ENCODE measurements at regions not wholly inside any gene's neighbourhood (a gene's known extent, or its start where the extent isn't known, plus 50 kb on each side); places are given as distances from the start of the nearest gene placed in this dataset.

DNA sequence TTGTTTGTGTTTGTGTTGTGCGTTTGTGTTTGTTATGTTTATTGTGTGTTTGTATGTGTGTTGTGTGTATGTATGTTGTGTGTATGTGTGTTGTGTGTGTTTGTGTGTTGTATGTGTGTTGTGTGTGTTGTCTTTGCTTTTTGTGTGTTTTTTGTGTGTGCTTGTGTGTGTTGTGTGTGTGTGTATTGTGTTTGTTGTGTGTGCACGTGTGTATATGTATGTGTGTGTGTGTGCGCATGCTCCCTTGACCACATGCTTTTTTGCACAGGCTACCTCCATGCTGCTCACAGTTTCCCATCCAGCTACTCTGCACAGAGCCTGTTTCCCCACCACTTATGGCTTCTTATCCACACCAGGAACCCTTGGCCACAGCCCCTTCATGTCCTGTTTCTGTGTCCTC, 720.0 kb upstream of the ADAMTS16 start:
- no peak for DNase-seq

- no peak for DNase-seq
Measured at GRCh38 chr5:4420681-4421080, 719.4 kb upstream of the ADAMTS16 start.

DNA sequence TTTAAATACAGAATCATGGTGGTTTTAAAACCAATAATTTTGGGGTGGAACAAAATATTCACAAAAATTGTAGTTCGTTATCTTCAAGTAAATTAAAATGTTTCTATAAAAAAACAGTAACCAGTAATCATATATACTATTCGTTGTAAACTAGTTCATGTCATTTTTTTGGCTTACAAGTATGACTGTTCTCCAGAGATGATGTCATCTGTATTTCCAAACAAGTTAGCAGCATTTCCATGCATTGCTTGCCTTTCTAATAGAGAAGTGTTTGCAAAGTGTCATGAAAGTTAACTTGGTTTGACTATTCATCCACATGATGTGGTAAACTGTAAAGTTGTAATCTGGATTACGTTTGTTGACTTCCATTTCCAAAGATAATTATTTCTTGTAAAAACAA, 717.9 kb upstream of the ADAMTS16 start:
- no peak for DNase-seq

DNA sequence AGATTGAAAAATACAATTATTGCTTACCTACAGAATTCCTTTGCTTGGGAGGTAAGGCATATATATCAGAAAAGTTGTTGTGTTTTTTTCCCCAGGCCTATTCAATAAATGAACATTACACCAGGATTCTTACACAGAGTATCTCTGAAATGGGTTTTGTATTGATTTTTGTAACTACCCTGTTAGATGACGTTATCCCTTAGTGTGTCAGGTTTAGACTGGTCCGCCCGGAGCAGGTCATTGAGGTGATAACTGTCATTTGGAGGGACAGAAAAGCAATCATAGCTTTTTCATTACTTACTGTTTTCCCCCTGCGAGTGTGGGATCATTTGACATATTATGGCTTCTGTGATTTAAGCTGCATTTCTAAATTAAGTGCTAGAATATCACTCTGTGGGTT, 715.2 kb upstream of the ADAMTS16 start:
- no peak for DNase-seq

DNA sequence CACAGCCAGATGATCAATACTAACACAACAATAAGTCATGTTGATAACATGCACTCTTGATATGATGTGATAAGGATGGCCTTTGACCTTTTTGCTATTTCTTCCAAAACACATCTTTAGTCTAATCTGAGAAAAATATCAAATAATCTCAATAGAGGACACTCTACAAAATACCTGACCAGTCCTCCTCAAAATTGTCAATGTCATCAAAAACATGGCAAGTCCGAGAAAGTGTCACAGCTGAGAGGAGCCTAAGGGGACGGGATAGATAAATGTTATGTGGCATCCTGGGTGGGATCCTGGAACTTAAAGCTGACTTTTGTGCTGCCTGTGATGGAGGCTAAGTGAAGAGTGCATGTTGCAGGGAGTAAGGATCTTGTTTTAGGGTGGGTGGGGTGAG, 699.6 kb upstream of the ADAMTS16 start:
- DNase-seq: no peak

- no peak for DNase-seq
Measured at GRCh38 chr5:4442221-4442620, 697.9 kb upstream of the ADAMTS16 start.

DNA sequence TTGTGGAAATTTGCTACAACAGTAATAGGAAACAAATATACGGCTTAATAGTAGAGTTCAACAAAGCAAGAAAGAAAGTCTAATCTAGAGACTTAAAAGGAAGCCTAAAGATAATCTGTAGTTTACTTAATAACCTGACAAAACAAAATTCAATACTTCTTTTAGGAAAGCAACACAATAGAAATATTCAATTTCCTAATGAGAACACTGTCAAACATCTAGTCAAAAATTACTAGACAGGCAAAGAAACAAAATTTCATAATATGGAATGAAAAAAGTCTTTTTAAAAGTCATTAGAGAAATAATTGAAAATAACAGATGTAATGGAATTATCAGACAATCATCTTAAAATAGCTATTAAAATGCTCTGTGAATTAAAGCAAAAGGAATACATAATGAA, 692.5 kb upstream of the ADAMTS16 start:
- no peak for DNase-seq

GRCh38 chr5:4453655-4454054, 686.5 kb upstream of the ADAMTS16 start:
- no peak for DNase-seq

- no peak for DNase-seq
Measured at GRCh38 chr5:4479426-4479825, 660.7 kb upstream of the ADAMTS16 start.

- no peak for DNase-seq
Measured at GRCh38 chr5:4480528-4481349, 659.4 kb upstream of the ADAMTS16 start.

- no peak for DNase-seq
Measured at GRCh38 chr5:4487581-4487980, 652.5 kb upstream of the ADAMTS16 start.

- DNase-seq: peak; percentile 78
Measured at GRCh38 chr5:4511996-4512656, 628.0 kb upstream of the ADAMTS16 start.

DNA sequence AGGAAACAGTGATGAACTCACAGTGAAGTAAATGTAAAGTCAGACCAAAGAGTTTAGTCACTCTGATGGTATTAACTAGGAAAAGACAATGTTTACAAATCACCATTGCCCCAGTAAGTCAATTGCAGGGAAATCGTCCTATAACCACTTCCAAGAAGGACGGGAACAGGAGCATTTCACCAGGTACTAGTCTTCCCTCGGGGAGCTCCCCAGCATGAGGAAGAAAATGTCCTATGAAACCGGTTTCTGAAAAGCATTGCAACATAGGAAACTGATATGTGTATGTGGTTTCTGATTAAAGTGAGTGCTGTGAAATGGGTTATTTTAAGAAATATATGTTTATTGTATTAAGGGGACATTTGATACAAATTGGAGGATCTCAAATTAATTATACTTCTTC, 626.7 kb upstream of the ADAMTS16 start:
- DNase-seq: no peak

GRCh38 chr5:4514067-4514648, 626.0 kb upstream of the ADAMTS16 start:
- DNase-seq: no peak

DNA sequence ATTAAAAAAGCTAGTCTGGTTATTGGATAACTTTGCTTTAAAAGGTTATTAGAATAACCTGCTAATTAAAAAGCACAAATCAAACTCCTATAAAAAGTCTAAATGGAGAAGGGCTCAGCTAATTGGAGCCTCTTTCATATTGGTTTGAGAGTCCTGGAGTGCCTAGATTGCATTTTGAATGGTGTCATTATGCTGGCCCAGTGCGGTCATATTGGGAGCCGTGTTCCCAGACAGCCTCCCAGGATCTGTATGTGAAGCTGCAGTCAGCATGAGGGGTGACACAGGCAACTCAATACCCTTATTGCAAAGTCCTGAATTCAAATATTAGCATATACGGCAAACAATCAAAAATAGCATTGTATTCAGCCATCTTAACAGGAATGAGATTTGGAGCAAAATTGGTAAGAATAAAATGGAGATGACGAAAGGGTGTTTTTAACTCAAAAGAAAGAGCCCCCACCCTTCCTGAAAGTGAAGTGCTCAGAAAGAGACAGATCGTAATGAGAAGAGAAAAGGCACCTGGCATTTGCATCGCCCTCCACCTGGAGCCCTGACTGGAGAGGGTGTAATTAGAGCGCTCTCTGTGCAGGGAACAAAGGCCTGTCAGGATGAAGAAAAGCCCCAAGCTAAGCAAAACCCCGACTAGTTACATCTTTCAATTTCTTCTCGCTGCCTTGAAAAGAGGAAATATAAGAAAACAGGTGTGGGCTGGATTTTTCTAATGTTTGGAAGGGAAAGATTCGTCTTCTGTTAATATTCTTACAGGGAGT, 621.0 kb upstream of the ADAMTS16 start:
- DNase-seq: no peak

DNA sequence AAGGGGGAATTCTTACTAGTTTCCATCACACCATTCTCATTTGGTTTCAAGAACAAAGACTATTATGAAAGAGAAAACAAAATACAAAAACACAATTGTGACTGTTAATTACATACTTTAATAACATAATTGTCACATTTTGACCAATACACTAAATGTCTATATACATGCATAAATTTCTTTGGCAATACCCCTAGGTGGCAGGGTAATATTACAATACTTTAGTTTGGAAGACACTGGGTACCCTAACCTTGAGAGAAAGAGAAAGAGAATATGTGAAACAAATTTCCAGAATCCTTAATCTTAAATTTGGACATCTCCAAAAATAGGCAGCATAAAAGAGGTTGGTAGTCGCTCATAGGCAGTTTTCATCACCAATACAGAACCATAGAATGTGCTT, 619.6 kb upstream of the ADAMTS16 start:
- no peak for DNase-seq

- no peak for DNase-seq
Measured at GRCh38 chr5:4523038-4523437, 617.1 kb upstream of the ADAMTS16 start.

- no peak for DNase-seq
Measured at GRCh38 chr5:4531756-4532704, 608.1 kb upstream of the ADAMTS16 start.

- no peak for DNase-seq
Measured at GRCh38 chr5:4532705-4533080, 607.4 kb upstream of the ADAMTS16 start.

- no peak for DNase-seq
Measured at GRCh38 chr5:4533457-4534105, 606.5 kb upstream of the ADAMTS16 start.

DNA sequence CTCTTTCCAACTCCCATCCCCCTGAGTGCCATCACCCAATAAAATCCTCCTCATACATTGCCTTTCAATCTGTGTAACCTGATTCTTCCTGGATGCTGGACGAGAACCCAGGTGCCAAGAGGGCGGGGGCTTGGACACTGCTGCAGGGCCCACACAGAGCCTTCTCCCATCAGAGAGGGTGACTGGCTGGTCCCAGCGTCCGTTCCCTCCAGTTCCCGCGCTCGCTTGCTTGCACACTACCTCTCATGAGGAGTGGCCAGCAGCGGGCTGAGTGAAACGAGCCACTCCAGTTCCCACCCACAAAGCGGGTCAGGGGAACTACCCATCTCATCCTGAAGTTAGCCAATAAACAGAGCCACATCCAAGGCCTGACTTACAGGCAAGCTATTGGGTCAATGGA, 602.6 kb upstream of the ADAMTS16 start:
- no peak for DNase-seq

Data from eye (tissue), 1 donor.